NCI-H2107 (cell line): ENCODE measurements at regions not wholly inside any gene's neighbourhood (a gene's known extent, or its start where the extent isn't known, plus 50 kb on each side); places are given as distances from the start of the nearest gene placed in this dataset.
"Not testable (repeated sequence)": the region's sequence is repeated elsewhere in the genome, so short reads cannot be mapped to it uniquely, and the experiment has no call there.

ENCODE experiments used
- DNase-seq: peaks from one replicate; lab custom pipeline; 2025; lab: John Stamatoyannopoulos, UW

DNA sequence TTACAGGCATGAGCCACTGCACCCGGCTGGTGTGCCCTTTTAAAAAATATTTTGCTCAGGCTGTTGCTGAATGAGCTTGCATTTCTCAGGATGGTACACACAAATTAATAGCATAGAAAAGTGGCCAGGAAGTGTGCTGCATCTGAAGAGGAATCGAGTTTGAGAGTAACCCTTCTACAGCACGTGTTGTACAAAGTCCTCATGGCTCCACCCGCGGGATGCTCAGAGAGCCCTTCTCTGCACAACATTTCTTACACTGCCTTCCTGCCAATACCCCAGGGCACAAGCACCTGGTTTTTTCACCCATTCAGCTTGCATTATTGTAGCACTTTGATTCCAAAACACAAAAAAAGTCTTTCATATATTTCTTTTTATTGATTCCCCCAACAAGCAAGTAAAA is 90.1 kb upstream of the NEDD4L start:
- no peak for DNase-seq

- no peak for DNase-seq
These were observed 91.8 kb upstream of the NEDD4L start for GRCh38 chr18:57951999-57952774.

DNA sequence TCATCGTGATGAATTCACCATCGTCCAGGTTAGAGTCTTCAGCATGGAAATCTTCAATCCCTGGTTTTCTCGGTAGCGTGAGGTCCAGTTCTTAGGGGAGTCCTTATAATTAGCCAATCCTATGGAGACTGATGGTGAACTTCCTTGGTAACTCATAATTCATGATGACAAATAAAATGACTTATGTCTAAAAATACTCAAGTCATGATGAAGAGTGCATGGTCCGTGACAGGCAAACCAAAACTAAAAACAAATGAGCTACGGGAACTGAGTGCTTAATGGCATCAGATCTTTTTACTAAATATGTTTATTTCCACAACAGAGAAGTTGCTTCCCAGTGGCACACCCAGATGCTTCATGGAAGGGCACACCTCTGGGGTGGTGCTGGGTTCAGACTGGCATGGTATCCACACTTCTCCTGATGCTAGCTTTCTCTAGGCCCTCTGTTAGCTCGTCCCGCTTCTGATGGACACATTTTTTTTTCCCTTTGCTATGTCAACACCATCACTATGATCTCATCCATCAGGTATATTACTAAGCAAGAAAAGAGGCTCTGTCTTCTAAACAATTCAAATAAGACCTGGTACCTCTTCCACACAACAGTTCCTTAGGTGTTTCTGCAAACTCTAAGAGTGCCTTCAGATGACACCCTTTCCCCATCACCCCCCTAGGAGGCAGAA is 92.8 kb upstream of the NEDD4L start:
- DNase-seq, result no peak

- no peak for DNase-seq
These were observed 93.5 kb upstream of the NEDD4L start for GRCh38 chr18:57950542-57950941.

- not testable (repeated sequence) for DNase-seq
These were observed 94.7 kb upstream of the NEDD4L start for GRCh38 chr18:57949335-57949734.

- no peak for DNase-seq
These were observed 96.9 kb upstream of the NEDD4L start for GRCh38 chr18:57947117-57947516.

GRCh38 chr18:57943723-57944122 is 100.3 kb upstream of the NEDD4L start:
- DNase-seq, result no peak

DNA sequence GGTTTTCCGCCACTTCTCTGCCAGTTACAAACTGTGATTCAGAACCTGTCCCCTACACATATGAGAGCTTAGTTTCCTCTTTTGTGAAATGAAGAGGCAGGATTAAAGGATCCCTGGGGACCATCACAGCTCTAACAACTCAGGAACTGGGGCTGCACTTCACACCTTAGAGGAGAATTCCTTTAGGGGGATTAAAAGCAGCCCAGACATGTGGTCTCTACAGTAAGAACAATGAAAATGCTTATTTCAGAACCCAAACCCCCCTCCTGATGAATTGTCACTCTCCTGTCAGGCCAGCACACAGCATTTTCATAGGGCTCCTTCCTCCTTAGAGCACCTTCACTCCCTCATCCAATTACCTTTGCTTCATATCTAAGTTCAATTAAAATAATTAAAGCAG is 101.5 kb upstream of the NEDD4L start:
- DNase-seq, result no peak

- DNase-seq, result no peak
These were observed 102.1 kb upstream of the NEDD4L start for GRCh38 chr18:57941841-57942489.

DNA sequence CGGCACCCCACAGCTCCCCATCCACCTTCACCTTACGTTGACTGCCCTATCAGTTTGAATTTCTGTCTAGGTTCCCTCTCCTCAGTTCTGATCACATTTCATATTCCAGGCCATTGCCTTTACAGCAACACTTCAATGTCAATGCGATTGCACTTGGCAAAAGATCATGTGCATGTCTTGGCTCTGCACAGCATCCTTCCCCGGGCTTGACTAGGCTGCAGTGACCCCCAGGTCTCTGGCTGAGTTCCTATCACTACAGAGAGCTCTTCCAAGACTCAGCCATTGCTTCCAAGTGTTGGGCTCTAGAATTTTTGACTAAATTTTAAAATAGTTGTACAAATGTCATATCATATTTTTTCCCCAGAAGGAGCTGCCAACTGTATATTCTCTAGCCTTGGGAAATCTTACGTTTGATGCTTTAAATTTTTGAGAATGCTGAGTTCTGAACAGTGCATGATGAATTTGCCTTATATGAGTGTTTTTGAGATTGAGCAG is 103.8 kb upstream of the NEDD4L start:
- DNase-seq, result no peak

GRCh38 chr18:57934375-57934774 is 109.7 kb upstream of the NEDD4L start:
- not testable (repeated sequence) for DNase-seq

- DNase-seq, result no peak
These were observed 113.0 kb upstream of the NEDD4L start for GRCh38 chr18:57931038-57931437.

- DNase-seq, result no peak
These were observed 113.5 kb upstream of the NEDD4L start for GRCh38 chr18:57930476-57930875.

DNA sequence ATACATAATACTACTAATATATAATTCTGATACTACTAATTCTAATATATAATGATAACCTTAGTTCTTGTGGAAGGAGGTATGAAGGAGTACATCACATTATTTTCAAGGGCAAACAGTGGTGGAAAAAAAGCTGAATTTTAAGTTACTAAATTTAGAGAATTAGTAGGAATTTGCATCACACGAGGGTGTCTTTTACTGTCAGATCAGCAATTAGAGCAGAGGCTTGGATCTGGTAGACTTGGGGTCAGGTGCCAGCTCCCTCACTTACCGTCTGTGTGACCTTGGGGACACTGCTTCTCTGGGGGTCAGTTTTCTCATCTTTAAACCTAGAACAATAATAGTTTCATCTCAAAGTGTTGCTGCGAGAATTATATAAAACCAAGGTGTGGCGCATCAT is 114.1 kb upstream of the NEDD4L start:
- DNase-seq, result no peak

DNA sequence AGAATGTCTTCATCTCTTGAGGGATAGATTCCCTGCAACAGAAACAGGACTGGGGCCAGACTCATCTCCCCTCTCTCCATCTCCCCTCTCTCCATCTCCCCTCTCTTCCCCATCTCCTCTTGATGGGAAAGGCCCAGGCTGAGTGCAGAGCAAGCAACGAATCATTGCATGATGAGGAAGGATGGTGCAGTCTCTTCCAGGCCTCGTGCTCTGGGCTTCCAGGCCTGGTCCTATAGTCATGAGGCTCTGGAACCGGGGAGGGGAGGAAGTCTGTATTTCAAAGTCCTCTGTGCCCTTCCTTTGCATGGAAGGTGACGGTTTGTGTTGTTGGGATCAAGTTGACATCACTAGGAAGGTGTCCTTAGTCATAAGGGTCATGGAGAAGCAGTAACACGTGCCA is 115.6 kb upstream of the NEDD4L start:
- DNase-seq, result no peak

DNA sequence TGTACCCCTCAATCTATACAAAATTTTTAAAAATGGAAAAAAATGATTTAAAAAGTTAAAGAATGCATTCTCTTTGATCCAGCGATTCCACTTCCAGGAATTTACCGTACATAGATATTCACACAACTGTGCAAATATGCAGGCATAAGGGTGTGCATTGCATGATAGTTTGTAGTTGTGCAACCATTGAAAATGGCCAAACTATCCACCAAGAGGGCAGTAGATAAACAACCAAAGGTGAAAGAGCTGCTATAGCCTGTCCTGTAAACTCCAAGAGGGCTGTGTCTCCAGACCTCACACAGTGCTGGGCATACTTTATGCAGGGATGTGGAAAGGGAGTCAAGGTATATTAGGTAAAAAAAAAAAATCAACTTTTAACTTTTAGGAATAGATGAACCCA is 116.5 kb upstream of the NEDD4L start:
- DNase-seq, result no peak

GRCh38 chr18:57925706-57926105 is 118.3 kb upstream of the NEDD4L start:
- DNase-seq, result no peak

DNA sequence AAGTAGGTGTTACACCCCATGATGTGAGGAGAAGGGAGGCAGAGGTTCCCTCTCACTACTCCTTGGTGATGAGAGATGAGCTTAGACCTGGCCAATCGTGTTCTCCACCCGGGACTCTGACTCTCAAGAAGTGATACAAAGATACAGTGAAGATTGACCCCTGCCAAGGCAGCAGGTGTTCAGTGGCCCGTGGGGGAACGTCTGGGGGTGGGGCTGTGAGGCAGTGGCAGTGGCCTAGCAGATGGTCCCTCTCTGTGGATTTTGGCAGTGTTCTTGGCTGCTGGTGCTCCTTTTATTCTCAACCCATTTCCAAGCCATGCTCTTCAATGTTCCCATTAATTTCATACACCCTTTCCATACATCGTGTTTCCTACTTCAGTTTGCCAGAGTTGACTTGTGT is 120.4 kb upstream of the NEDD4L start:
- no peak for DNase-seq

GRCh38 chr18:57922885-57923284 is 119.8 kb upstream of the ATP8B1 start:
- DNase-seq, result no peak

GRCh38 chr18:57921708-57922107 is 118.6 kb upstream of the ATP8B1 start:
- no peak for DNase-seq

DNA sequence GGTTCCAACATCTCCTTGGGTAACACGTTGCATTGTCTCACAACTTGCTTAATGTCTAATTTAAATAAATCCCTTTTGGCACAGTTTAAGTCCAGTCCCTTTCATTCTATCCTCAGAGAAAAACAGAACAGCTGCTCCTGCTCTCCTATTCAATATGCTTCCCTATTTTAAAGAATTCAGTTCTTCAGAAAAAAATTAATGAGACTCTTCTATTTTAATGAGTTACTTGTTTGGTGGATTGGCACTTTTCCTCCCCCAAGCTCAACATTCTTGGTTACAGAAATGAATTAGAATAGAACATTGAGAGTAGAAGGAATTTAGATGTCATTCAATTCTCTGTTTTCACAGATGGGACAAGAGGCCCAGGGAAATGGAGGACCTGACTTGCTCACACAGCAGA is 116.9 kb upstream of the ATP8B1 start:
- DNase-seq, result no peak

- no peak for DNase-seq
These were observed 115.5 kb upstream of the ATP8B1 start for GRCh38 chr18:57918601-57919000.

DNA sequence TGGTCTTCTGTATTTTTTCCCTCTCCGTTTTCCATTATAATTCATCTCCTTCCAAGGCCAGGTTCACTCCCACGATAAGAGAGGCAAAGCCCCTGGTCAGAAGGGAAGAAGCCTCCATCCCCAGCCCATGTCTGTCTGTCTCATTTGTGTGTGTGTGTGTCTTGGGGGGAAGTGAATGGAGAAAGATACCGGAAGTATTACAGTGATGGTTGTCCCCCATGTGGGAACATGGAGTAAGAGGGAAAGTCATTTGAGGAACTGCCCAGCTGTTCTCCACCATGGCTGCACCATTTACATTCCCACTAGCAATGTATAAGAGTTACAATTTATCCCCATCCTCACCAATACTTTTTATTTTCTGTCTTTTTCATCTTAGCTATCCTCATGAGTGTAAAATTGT is 113.6 kb upstream of the ATP8B1 start:
- no peak for DNase-seq
